HG02973 (cell line): ENCODE measurements at regions not wholly inside any gene's neighbourhood (a gene's known extent, or its start where the extent isn't known, plus 50 kb on each side); places are given as distances from the start of the nearest gene placed in this dataset.
"Not testable (repeated sequence)": the region's sequence is repeated elsewhere in the genome, so short reads cannot be mapped to it uniquely, and the experiment has no call there.

Experiments
- ATAC-seq: cut with Tn5 transposase; IDR thresholded peaks from one replicate; pipeline ENCODE4 v1.9.1; 2021; ENCODE audit warnings: moderate library complexity; ENCODE audit not compliant: unreplicated experiment

- ATAC-seq = no peak
Observed at GRCh38 chr9:7545371-7546165, 254.0 kb downstream of the DMAC1 start.

- no peak for ATAC-seq
Observed at GRCh38 chr9:7542693-7543092, 256.9 kb downstream of the DMAC1 start.

- no peak for ATAC-seq
Observed at GRCh38 chr9:7542126-7542525, 257.5 kb downstream of the DMAC1 start.

- ATAC-seq = no peak
Observed at GRCh38 chr9:7536310-7536939, 263.2 kb downstream of the DMAC1 start.

GRCh38 chr9:7534211-7534935, 265.2 kb downstream of the DMAC1 start:
- no peak for ATAC-seq

- ATAC-seq = no peak
Observed at GRCh38 chr9:7533376-7534090, 266.0 kb downstream of the DMAC1 start.

- no peak for ATAC-seq
Observed at GRCh38 chr9:7523426-7524043, 276.0 kb downstream of the DMAC1 start.

GRCh38 chr9:7520396-7520795, 279.2 kb downstream of the DMAC1 start:
- ATAC-seq = no peak

- no peak for ATAC-seq
Observed at GRCh38 chr9:7516376-7516775, 283.2 kb downstream of the DMAC1 start.

- no peak for ATAC-seq
Observed at GRCh38 chr9:7510199-7510598, 289.4 kb downstream of the DMAC1 start.

- ATAC-seq = no peak
Observed at GRCh38 chr9:7509576-7510145, 289.9 kb downstream of the DMAC1 start.

- ATAC-seq = no peak
Observed at GRCh38 chr9:7508516-7508915, 291.1 kb downstream of the DMAC1 start.

GRCh38 chr9:7507566-7508270, 291.9 kb downstream of the DMAC1 start:
- no peak for ATAC-seq

GRCh38 chr9:7507026-7507425, 292.6 kb downstream of the DMAC1 start:
- ATAC-seq = no peak

GRCh38 chr9:7500521-7500920, 299.1 kb downstream of the DMAC1 start:
- no peak for ATAC-seq

- no peak for ATAC-seq
Observed at GRCh38 chr9:7491641-7492040, 307.9 kb downstream of the DMAC1 start.

- no peak for ATAC-seq
Observed at GRCh38 chr9:7490317-7491108, 309.1 kb downstream of the DMAC1 start.

GRCh38 chr9:7489036-7489435, 310.5 kb downstream of the DMAC1 start:
- no peak for ATAC-seq

- not testable (repeated sequence) for ATAC-seq
Observed at GRCh38 chr9:7484014-7484413, 315.6 kb downstream of the DMAC1 start.
